ENCODE measurements at regions not wholly inside any gene's neighbourhood (a gene's known extent, or its start where the extent isn't known, plus 50 kb on each side); places are given as distances from the start of the nearest gene placed in this dataset.

- DNase-seq, result no peak
Observed at GRCh38 chr2:211070547-211070946, 514.1 kb downstream of the CPS1 start.

- DNase-seq, result no peak
Observed at GRCh38 chr2:211077216-211077767, 520.9 kb downstream of the CPS1 start.

GRCh38 chr2:211084352-211084751 lies 528.0 kb downstream of the CPS1 start:
- DNase-seq, result no peak

GRCh38 chr2:211085056-211085680 lies 528.8 kb downstream of the CPS1 start:
- peak; percentile 1 for DNase-seq

GRCh38 chr2:211086049-211086448 lies 529.6 kb downstream of the CPS1 start:
- no peak for DNase-seq

GRCh38 chr2:211089127-211089526 lies 532.7 kb downstream of the CPS1 start:
- no peak for DNase-seq

GRCh38 chr2:211093743-211094303 lies 537.4 kb downstream of the CPS1 start:
- DNase-seq, result no peak

GRCh38 chr2:211103989-211104388 lies 547.6 kb downstream of the CPS1 start:
- no peak for DNase-seq

GRCh38 chr2:211113334-211114175 lies 557.2 kb downstream of the CPS1 start:
- DNase-seq, result no peak

- DNase-seq, result no peak
Observed at GRCh38 chr2:211114826-211115455, 558.5 kb downstream of the CPS1 start.

- DNase-seq, result no peak
Observed at GRCh38 chr2:211117026-211117425, 560.6 kb downstream of the CPS1 start.

GRCh38 chr2:211126256-211126655 lies 569.9 kb downstream of the CPS1 start:
- no peak for DNase-seq

- DNase-seq, result no peak
Observed at GRCh38 chr2:211127501-211127900, 571.1 kb downstream of the CPS1 start.

- no peak for DNase-seq
Observed at GRCh38 chr2:211128287-211128686, 571.9 kb downstream of the CPS1 start.

GRCh38 chr2:211129798-211130197 lies 573.4 kb downstream of the CPS1 start:
- no peak for DNase-seq

- DNase-seq, result no peak
Observed at GRCh38 chr2:211132046-211132445, 575.6 kb downstream of the CPS1 start.

GRCh38 chr2:211132573-211132972 lies 576.2 kb downstream of the CPS1 start:
- no peak for DNase-seq

GRCh38 chr2:211133766-211134165 lies 577.4 kb downstream of the CPS1 start:
- no peak for DNase-seq

GRCh38 chr2:211138551-211138950 lies 582.2 kb downstream of the CPS1 start:
- DNase-seq, result no peak

- no peak for DNase-seq
Observed at GRCh38 chr2:211141646-211142045, 585.2 kb downstream of the CPS1 start.

GRCh38 chr2:211144078-211144477 lies 587.7 kb downstream of the CPS1 start:
- no peak for DNase-seq

- no peak for DNase-seq
Observed at GRCh38 chr2:211144974-211145665, 588.7 kb downstream of the CPS1 start.

GRCh38 chr2:211149731-211150130 lies 593.3 kb downstream of the CPS1 start:
- no peak for DNase-seq
